ENCODE measurements at regions not wholly inside any gene's neighbourhood (a gene's known extent, or its start where the extent isn't known, plus 50 kb on each side); places are given as distances from the start of the nearest gene placed in this dataset.

GRCh38 chr18:32576296-32576916 lies 105.7 kb upstream of the GAREM1 start:
- H3K27ac ChIP-seq (ENCODE audit: low read depth, low read length): no peak overlapping the region
- no peaks in the 10 kb centered on the region for H4K20me1 ChIP-seq (ENCODE audit: insufficient read depth)
- no peaks in the 10 kb centered on the region for H3K79me2 ChIP-seq (ENCODE audit: insufficient read depth, low read length)
- DNase-seq (ENCODE audit: low read depth, low spot score): no peak
- no TSS peak for BruUV-seq (replicated peaks)
- TF ChIP-seq REST (IDR thresholded peaks at IDR 0.05; ENCODE audit: low read depth): no peak
- no peak for TF ChIP-seq EGR1 (IDR thresholded peaks at IDR 0.05; ENCODE audit: low read depth)
- no peak for TF ChIP-seq FOSL1 (IDR thresholded peaks at IDR 0.05; ENCODE audit: low read depth)
- no peak for TF ChIP-seq ZNF274 (IDR thresholded peaks at IDR 0.05; ENCODE audit: low read depth, low read length)
- no peak for TF ChIP-seq POLR2AphosphoS5 (IDR thresholded peaks at IDR 0.05; ENCODE audit: low read depth, low read length)
- no peak for TF ChIP-seq ZBTB33 (IDR thresholded peaks at IDR 0.05; ENCODE audit: extremely low read depth, insufficient replicate concordance, low read length)
- no peak for TF ChIP-seq SRF (IDR thresholded peaks at IDR 0.05; ENCODE audit: low read depth)
- TF ChIP-seq EZH2 (IDR thresholded peaks at IDR 0.05): no peak
- no peak for TF ChIP-seq SP1 (IDR thresholded peaks at IDR 0.05; ENCODE audit: low read depth)
- TF ChIP-seq ZFX (IDR thresholded peaks at IDR 0.05): no peak
- peak; percentile 19; the same call in 1 of the 2 replicates for TF ChIP-seq RAD21 (IDR thresholded peaks at IDR 0.05; ENCODE audit: low read depth)
- TF ChIP-seq JUND (IDR thresholded peaks at IDR 0.05): no peak
- TF ChIP-seq, protein P1, sequence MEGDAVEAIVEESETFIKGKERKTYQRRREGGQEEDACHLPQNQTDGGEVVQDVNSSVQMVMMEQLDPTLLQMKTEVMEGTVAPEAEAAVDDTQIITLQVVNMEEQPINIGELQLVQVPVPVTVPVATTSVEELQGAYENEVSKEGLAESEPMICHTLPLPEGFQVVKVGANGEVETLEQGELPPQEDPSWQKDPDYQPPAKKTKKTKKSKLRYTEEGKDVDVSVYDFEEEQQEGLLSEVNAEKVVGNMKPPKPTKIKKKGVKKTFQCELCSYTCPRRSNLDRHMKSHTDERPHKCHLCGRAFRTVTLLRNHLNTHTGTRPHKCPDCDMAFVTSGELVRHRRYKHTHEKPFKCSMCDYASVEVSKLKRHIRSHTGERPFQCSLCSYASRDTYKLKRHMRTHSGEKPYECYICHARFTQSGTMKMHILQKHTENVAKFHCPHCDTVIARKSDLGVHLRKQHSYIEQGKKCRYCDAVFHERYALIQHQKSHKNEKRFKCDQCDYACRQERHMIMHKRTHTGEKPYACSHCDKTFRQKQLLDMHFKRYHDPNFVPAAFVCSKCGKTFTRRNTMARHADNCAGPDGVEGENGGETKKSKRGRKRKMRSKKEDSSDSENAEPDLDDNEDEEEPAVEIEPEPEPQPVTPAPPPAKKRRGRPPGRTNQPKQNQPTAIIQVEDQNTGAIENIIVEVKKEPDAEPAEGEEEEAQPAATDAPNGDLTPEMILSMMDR (IDR thresholded peaks at IDR 0.05 in 2 of 3, conservative IDR thresholded peaks at IDR 0.05 in 1 of 3; ENCODE audit: borderline replicate concordance in 1 of 3, insufficient read depth in 1 of 3, low read depth in 2 of 3, low read length in 2 of 3): peak in 2 of 3 experiments; percentile 50 to 51; a peak in 4 of 6 replicates
- intact Hi-C loops (cut with micrococcal nuclease): no loop called here
- no peak overlapping the region for H3K4me2 ChIP-seq (ENCODE audit: low read length)
- ATAC-seq: peak; percentile 84
- no peaks in the 10 kb centered on the region for H3K9me2 ChIP-seq (ENCODE audit: insufficient read depth)
- H3K27me3 ChIP-seq (ENCODE audit: insufficient read depth, low read length): peaks cover 36% of the 10 kb centered on the region
- H3K4me3 ChIP-seq (replicated peaks in 1 of 2; ENCODE audit: low read depth in 1 of 2, low read length in 2 of 2): no peak overlapping the region
- H3K9me3 ChIP-seq (ENCODE audit: control insufficient read depth in 1 of 2, insufficient read depth in 1 of 2, low read depth in 1 of 2, low read length in 2 of 2): no peaks in the 10 kb centered on the region
- RAD21 ChIA-PET (ENCODE audit: low non-redundant PET in 1 of 2, low total read pairs in 2 of 2, uncharacterized antibody in 2 of 2, unreplicated experiment in 2 of 2): no interaction called here
- no peak overlapping the region for H3K9ac ChIP-seq (ENCODE audit: low read length)
- CTCF ChIA-PET: interaction anchor here (1.0 kb wide), 2 partner anchors 10 to 15 kb away, joined by 3 read pairs; no protein-coding TSS in a partner anchor
- no peak overlapping the region for H2AFZ ChIP-seq (ENCODE audit: low read depth, low read length, poor library complexity, severe bottlenecking)
- no peaks in the 10 kb centered on the region for H3K4me1 ChIP-seq (ENCODE audit: control insufficient read depth in 1 of 2, insufficient read depth in 2 of 2, low read length in 2 of 2)
- POLR2A ChIA-PET: no interaction called here
- no peaks in the 10 kb centered on the region for H3K36me3 ChIP-seq (ENCODE audit: control insufficient read depth in 1 of 2, insufficient read depth in 2 of 2, low read length in 2 of 2)
